T-helper 1 cell treated with Interleukin-12 subunit alpha and Interleukin-12 subunit beta and Interleukin-4 antibody, amounts not matched to agents 30 ng/mL and 1 ng/mL, for 36 hours (primary cell): ENCODE measurements at regions not wholly inside any gene's neighbourhood (a gene's known extent, or its start where the extent isn't known, plus 50 kb on each side); places are given as distances from the start of the nearest gene placed in this dataset.

Experiments
- intact Hi-C: fragments of 100-400 bp; cut with micrococcal nuclease; formaldehyde crosslinking; loops from one replicate; pipeline ENCODE4 v1.15.1; 2024

- intact Hi-C loops, result no loop called here
Measured at GRCh38 chr12:69094606-69095216, 144.7 kb upstream of the CPSF6 start.

GRCh38 chr12:69095765-69096477, 143.4 kb upstream of the CPSF6 start:
- intact Hi-C loops, result no loop called here

GRCh38 chr12:69096669-69097335, 142.6 kb upstream of the CPSF6 start:
- intact Hi-C loops, result no loop called here

GRCh38 chr12:69097619-69098368, 141.6 kb upstream of the CPSF6 start:
- intact Hi-C loops, result no loop called here

- intact Hi-C loops, result no loop called here
Measured at GRCh38 chr12:69099201-69099837, 140.1 kb upstream of the CPSF6 start.

- intact Hi-C loops, result no loop called here
Measured at GRCh38 chr12:69101505-69101904, 137.9 kb upstream of the CPSF6 start.

GRCh38 chr12:69102856-69103255, 136.5 kb upstream of the CPSF6 start:
- intact Hi-C loops, result no loop called here

- intact Hi-C loops, result no loop called here
Measured at GRCh38 chr12:69105101-69105962, 134.0 kb upstream of the CPSF6 start.

GRCh38 chr12:69106482-69107118, 132.8 kb upstream of the CPSF6 start:
- intact Hi-C loops, result no loop called here

GRCh38 chr12:69107541-69107940, 131.8 kb upstream of the CPSF6 start:
- intact Hi-C loops, result no loop called here

- intact Hi-C loops, result no loop called here
Measured at GRCh38 chr12:69108037-69108436, 131.3 kb upstream of the CPSF6 start.

GRCh38 chr12:69112616-69113015, 126.8 kb upstream of the CPSF6 start:
- intact Hi-C loops, result no loop called here

GRCh38 chr12:69115099-69115498, 124.3 kb upstream of the CPSF6 start:
- intact Hi-C loops, result no loop called here

- intact Hi-C loops, result no loop called here
Measured at GRCh38 chr12:69115951-69116350, 123.4 kb upstream of the CPSF6 start.

- intact Hi-C loops, result no loop called here
Measured at GRCh38 chr12:69117566-69118266, 121.7 kb upstream of the CPSF6 start.

- intact Hi-C loops, result no loop called here
Measured at GRCh38 chr12:69118516-69118915, 120.9 kb upstream of the CPSF6 start.

GRCh38 chr12:69119770-69120169, 119.6 kb upstream of the CPSF6 start:
- intact Hi-C loops, result no loop called here

GRCh38 chr12:69120354-69120753, 119.0 kb upstream of the CPSF6 start:
- intact Hi-C loops, result no loop called here

GRCh38 chr12:69123311-69123710, 116.1 kb upstream of the CPSF6 start:
- intact Hi-C loops, result no loop called here
